SJCRH30 (cell line): ENCODE measurements at regions not wholly inside any gene's neighbourhood (a gene's known extent, or its start where the extent isn't known, plus 50 kb on each side); places are given as distances from the start of the nearest gene placed in this dataset.
A peak's percentile ranks its signal among the peaks of the same experiment; 100 is the strongest.

Source experiments
- DNase-seq, 2 experiments: peaks; one replicate each; pipeline ENCODE4 v3.0.0-alpha.2; 2015 to 2020
- H3K27ac ChIP-seq: fragments of 250-450 bp; sonication (Bioruptor Pico); 2 replicates; pipeline ENCODE4 v1.5.1; 2020; ENCODE audit warnings: mild to moderate bottlenecking, moderate library complexity
- H3K27me3 ChIP-seq: fragments of 250-450 bp; sonication (Bioruptor Pico); 2 replicates; pipeline ENCODE4 v1.5.1; 2020; ENCODE audit warnings: mild to moderate bottlenecking, moderate library complexity
- H3K36me3 ChIP-seq: fragments of 250-450 bp; sonication (Bioruptor Pico); 2 replicates; pipeline ENCODE4 v1.5.1; 2020; ENCODE audit warnings: mild to moderate bottlenecking, moderate library complexity
- H3K4me1 ChIP-seq: fragments of 250-450 bp; sonication (Bioruptor Pico); 2 replicates; pipeline ENCODE4 v1.5.1; 2020; ENCODE audit warnings: mild to moderate bottlenecking, moderate library complexity
- H3K4me3 ChIP-seq: fragments of 250-450 bp; sonication (Bioruptor Pico); 2 replicates; pipeline ENCODE4 v1.5.1; 2020; ENCODE audit warnings: mild to moderate bottlenecking, moderate library complexity
- H3K9me3 ChIP-seq: fragments of 250-450 bp; sonication (Bioruptor Pico); replicated peaks from 2 replicates; pipeline ENCODE4 v1.5.1; 2020; ENCODE audit warnings: mild to moderate bottlenecking, moderate library complexity

DNA sequence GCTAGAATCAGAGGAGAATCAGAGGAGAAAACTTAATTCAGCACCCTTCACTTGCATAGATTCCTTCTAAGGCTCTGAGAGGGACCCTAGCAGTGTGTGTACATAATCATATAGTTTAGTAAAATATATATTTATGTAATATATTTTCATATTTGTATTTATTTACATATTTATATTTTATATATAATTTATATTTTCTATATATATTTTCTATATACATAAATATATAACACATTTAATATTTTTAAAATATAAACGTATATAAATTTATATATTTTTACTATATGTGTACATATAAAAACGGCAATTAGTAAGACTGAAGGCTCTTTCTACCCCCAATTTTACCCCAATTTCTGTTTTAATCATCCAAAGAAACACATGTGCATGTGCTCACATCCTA lies 80.3 kb downstream of the NXPE2 start:
- no peak for DNase-seq
- Histone ChIP-seq H3K4me3 (no peak overlapping the region), H3K27me3 (no peaks in the 10 kb centered on the region), H3K36me3 (no peaks in the 10 kb centered on the region), H3K9me3 (no peaks in the 10 kb centered on the region), H3K27ac (no peak overlapping the region), H3K4me1 (no peaks in the 10 kb centered on the region)

DNA sequence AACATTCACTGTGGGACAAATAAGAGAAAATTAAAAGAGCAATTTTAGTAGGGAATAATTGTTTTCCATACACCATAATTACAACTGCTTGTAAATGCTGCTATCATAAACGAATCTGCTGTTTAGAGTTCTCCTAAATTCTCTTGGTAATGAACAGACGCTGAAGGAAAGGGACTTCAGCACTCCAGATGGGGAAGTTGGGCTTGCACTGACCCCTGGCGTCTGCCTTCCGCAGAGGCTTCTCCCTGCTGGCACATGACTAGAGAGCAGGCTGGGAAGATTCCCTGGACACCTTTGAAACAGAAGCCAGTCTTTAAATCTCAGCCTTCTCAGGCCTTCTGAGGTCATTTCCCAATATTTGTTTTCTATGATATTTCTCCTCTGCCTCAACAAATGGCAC lies 84.1 kb downstream of the NXPE2 start:
- Histone ChIP-seq H3K9me3 (no peaks in the 10 kb centered on the region), H3K36me3 (no peaks in the 10 kb centered on the region), H3K4me1 (no peaks in the 10 kb centered on the region), H3K4me3 (no peak overlapping the region), H3K27me3 (no peaks in the 10 kb centered on the region), H3K27ac (no peak overlapping the region)
- peak; percentile 30 to 58 for DNase-seq

DNA sequence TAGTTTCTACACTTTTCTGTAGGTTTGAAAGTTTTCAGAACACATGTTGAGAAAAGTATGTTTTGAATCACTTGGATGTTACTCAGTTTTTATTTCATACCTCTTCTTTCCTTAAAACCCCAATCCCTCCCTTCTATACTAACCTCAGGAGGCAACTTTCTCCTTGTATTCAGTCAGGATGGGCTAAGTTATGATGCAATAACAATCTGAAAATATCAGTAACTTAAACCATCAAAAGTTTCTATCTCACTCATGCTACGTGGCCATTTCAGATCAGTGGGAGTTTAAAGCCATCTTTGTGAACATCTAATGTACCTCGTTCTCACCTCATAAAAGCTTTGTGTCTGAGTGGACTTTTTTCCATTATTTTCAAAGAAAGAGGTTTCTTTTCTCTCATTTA lies 86.2 kb downstream of the NXPE2 start:
- no peak overlapping the region for H3K27ac ChIP-seq
- H3K4me3 ChIP-seq = no peak overlapping the region
- H3K4me1 ChIP-seq = no peaks in the 10 kb centered on the region
- H3K27me3 ChIP-seq = no peaks in the 10 kb centered on the region
- no peak for DNase-seq
- no peaks in the 10 kb centered on the region for H3K9me3 ChIP-seq
- H3K36me3 ChIP-seq = no peaks in the 10 kb centered on the region

DNA sequence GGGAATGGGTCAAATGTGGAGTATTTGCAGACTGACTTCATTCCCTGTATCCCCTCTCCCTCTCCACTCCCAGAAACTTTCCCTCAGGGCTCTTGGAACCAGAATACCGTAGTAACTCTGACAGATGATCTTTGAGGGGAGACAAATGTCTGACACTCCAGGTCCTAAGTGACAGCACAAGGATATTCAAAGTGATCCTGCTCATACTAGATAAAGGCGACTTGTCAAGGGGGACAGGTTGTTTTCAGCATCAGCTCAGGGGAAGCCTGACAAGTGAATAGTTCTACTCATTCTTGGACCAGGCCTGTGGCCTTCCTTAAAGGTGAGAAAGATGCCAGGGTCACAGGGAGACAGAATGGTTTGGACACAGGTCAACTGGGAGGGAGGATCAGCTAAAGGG lies 92.8 kb downstream of the NXPE2 start:
- H3K4me3 ChIP-seq = no peak overlapping the region
- no peaks in the 10 kb centered on the region for H3K4me1 ChIP-seq
- no peak for DNase-seq
- no peaks in the 10 kb centered on the region for H3K36me3 ChIP-seq
- H3K27me3 ChIP-seq = no peaks in the 10 kb centered on the region
- H3K9me3 ChIP-seq = no peaks in the 10 kb centered on the region
- H3K27ac ChIP-seq = no peak overlapping the region

DNA sequence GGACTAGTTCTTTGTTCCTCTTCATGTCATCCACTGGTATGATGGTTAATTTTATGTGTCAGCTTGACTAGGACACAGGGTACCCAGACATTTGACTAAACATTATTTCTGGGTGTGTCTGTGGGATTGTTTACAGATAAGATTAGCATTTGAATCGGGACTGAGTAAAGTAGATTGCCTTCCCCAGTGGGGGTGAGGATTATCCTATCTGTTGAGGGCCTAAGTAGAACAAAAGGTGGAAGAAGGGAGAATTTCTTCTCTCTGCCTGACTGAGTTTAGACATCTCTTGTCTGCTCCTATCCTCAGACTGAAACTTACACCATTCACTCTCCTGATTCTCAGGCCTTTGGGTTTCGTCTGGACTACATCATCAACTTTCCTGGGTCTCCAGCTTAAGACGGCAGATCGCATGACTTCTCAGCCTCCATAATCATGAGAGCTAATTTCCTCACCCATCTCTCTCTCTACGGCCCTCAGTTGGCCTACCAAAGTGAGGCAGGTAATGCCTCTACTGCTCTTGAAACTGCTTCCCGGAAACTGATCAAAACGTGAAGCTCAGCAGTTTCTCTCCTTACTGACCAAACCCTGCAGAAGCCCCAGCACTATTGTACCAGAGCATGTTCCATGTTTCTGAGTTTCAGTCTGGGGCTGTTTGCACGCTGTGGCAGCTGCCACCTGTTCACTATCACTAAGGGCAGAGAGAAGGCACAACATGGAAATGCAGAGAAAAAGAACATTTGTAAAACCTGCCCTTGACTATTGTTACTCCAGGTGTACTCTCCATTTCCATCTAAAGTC lies 95.4 kb downstream of the NXPE2 start:
- H3K27ac ChIP-seq = no peak overlapping the region
- H3K4me1 ChIP-seq = no peaks in the 10 kb centered on the region
- no peak overlapping the region for H3K4me3 ChIP-seq
- no peaks in the 10 kb centered on the region for H3K9me3 ChIP-seq
- no peak for DNase-seq
- H3K27me3 ChIP-seq = no peaks in the 10 kb centered on the region
- H3K36me3 ChIP-seq = no peaks in the 10 kb centered on the region

DNA sequence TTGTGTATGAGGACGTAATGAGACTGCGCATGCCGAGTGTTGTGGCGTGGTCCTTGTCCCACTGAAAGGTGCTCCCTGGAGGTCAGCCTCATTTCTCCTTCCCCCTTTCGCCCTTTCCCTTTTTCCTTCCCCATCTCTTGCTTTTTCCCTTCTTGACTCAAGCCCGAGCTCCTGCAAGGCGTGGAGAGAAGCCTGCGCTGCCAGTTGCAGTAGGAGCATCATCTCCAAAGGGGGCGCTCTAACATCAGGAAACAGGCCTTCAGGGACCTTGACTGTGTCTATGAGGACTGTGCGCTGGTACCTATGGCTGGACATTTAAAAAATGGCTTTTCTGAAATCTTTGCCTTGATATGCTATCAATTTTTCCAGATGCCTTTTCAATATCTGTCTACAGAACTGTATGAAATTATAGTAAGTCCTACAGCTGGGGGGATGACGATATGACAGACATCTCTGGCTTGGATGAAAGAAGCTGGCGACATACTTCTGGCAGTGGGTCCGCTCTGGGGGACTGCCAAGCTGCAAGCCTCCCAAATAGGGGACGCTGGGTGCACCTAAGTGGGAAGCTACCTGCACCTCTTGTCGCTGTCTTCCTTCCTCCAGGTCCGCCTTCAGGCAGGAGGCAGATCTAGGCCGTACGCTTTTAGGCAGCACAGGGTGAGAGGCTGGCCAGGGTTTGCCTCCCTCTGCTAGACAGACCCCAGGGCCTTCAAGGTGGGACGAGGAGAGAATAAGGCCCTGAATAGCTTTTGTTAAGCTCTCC lies 96.5 kb downstream of the NXPE2 start:
- no peaks in the 10 kb centered on the region for H3K27me3 ChIP-seq
- no peak overlapping the region for H3K4me3 ChIP-seq
- no peaks in the 10 kb centered on the region for H3K9me3 ChIP-seq
- H3K36me3 ChIP-seq = no peaks in the 10 kb centered on the region
- peak; percentile 3 to 59 for DNase-seq
- H3K4me1 ChIP-seq = no peaks in the 10 kb centered on the region
- H3K27ac ChIP-seq = no peak overlapping the region

DNA sequence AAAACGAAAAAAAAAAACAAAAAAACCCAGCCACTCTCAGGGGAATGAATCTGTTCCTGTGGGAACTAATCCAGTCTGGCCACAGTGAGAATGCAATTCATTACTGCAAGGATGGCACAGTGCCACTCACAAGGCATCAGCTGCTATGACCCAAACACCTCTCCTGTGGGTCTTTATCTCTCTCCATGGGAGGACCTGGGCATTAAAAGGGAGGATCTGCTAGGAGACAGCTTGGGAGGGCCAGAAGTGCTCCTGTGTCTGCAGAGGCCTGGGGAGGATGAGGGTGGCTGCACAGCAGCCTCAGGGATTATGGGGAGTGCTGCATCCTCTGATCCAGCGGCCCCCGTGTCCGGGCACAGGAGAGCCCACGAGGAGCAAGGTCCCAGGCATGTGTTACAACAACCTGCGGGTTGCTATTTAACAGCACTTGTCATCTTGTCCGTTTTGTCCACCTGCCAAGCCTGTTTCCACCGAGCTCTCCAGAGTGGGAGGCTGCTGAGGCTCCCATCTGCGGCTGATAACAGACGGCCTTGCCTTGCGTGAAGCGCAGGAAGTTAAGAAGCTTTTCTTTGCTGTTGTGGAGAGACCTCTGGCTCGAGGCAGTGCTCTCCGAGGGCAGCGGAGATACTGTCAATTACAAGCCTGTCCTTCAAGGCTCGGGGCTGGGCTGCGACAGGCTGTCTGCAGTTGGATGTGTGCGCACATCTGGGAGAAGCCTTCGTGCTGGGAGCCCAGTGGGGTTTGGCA lies 97.7 kb downstream of the NXPE2 start:
- Histone ChIP-seq H3K4me3 (no peak overlapping the region), H3K36me3 (no peaks in the 10 kb centered on the region), H3K4me1 (no peaks in the 10 kb centered on the region), H3K27ac (no peak overlapping the region), H3K9me3 (no peaks in the 10 kb centered on the region), H3K27me3 (no peaks in the 10 kb centered on the region)
- DNase-seq = no peak

DNA sequence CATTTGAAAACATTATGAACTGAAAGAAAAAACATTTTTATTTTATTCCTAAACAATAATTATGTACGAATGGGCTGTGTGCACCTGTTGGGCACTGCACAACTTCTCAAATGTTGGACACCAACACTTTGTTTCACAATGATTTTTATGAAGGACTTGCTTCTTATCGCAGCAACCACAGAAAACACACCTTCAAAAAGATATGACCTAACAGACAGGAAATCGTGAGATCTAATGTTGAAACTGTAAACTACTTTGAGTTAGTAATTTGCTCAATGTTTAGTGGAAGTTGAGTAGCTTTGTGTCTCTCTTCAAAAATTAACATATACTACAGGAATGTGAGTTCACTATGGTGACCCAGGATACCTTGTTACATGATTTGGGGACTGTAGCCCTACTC lies 98.6 kb downstream of the NXPE2 start:
- Histone ChIP-seq H3K27me3 (no peaks in the 10 kb centered on the region), H3K36me3 (no peaks in the 10 kb centered on the region), H3K4me1 (no peaks in the 10 kb centered on the region), H3K4me3 (no peak overlapping the region), H3K9me3 (no peaks in the 10 kb centered on the region), H3K27ac (no peak overlapping the region)
- DNase-seq = no peak

DNA sequence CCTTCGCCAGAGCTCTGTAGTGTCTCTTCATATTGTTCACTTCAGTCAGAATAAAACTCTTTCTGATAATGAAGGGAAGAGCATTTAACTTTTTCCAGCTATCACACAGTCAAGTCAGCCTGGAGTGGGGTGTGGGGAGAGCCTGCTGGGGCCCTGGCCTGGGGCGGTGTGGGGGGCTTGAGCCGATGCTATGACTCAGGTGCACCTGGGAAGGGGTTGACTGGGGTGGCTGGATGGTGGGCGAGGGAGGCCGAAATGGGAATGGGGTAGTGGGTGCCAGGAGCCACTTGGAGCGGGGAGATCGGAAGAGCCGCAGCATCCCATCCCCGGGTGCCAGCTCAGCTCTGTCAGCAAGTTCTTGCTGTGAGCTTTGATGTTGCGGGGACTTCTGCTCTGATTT lies 100.9 kb downstream of the NXPE2 start:
- Histone ChIP-seq H3K36me3 (no peaks in the 10 kb centered on the region), H3K9me3 (no peaks in the 10 kb centered on the region), H3K4me1 (no peaks in the 10 kb centered on the region), H3K4me3 (no peak overlapping the region), H3K27me3 (no peaks in the 10 kb centered on the region), H3K27ac (no peak overlapping the region)
- no peak for DNase-seq

DNA sequence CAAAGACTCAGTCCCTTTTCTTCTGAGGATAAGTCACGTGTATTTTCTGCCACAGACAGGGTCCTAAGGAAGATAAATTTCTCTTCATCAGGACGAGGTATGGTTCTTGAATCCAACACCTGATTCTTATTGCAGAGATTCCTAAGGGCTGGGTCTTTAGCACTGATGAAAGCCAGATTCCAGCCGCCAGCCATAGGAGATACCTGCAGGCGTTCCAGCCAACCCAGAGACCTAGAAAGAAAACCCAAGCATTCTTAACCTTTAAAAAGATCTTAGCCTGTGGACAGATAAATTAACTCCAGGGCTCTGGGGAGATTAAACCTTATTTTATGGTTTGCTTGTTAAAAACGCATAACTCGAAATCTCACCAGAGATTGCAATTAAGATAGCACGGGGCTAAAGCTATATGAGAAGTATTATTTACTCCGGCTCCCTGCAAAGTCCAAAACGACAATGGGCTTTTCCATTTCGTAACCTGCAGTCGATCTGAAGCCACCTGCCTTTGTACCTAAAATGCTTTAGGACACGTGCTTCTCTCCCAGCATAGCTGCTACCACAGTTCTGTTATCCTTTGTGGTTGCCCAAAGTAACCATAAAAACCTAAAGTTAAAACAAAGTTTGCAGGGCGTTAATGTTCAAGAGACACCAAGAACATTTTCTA lies 104.5 kb downstream of the NXPE2 start:
- no peak overlapping the region for H3K27ac ChIP-seq
- no peaks in the 10 kb centered on the region for H3K36me3 ChIP-seq
- H3K4me3 ChIP-seq = no peak overlapping the region
- no peak for DNase-seq
- H3K27me3 ChIP-seq = no peaks in the 10 kb centered on the region
- H3K4me1 ChIP-seq = no peaks in the 10 kb centered on the region
- H3K9me3 ChIP-seq = no peaks in the 10 kb centered on the region

DNA sequence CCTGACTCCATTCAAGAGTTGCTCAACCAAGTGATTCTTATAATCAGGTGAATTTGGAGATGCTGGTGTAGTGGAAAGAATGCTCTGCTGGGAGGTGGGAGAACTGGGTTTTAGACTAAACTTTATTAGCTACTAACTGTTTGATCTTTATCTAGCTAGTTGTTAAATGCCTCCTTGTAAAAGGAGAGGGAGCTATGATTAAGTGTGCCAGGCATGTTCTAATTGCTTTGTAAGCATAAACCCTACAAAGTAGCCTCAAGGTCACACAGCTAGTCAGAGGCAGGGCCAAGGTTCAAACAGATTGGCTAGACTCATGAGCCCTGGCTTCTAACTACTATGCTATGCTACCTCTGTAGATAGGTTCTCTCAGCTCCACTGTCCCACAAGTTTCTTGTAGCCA lies 105.5 kb downstream of the NXPE2 start:
- Histone ChIP-seq H3K27ac (no peak overlapping the region), H3K36me3 (no peaks in the 10 kb centered on the region), H3K4me3 (no peak overlapping the region), H3K27me3 (no peaks in the 10 kb centered on the region), H3K9me3 (no peaks in the 10 kb centered on the region), H3K4me1 (no peaks in the 10 kb centered on the region)
- no peak for DNase-seq

DNA sequence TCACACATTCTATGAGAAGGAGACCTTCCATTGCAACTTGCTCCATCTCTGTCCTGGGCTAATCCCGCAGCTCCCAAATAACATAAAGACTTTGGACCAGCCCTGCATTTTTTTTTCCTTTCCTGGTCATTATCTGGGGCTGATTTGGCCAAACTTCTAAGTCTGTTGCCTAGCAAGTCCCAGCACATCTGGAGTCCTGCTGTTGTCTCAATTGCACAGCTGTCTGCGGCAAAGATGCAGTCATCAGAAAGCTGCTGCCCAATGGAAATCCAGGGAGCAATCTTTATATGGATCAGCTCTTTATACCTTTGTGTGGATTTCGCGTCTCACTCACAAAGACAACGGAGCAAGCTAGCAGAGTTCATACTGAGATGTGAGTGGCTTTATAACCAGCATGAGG lies 105.9 kb downstream of the NXPE2 start:
- Histone ChIP-seq H3K27ac (no peak overlapping the region), H3K4me1 (no peaks in the 10 kb centered on the region), H3K4me3 (no peak overlapping the region), H3K9me3 (no peaks in the 10 kb centered on the region), H3K36me3 (no peaks in the 10 kb centered on the region), H3K27me3 (no peaks in the 10 kb centered on the region)
- DNase-seq = no peak

DNA sequence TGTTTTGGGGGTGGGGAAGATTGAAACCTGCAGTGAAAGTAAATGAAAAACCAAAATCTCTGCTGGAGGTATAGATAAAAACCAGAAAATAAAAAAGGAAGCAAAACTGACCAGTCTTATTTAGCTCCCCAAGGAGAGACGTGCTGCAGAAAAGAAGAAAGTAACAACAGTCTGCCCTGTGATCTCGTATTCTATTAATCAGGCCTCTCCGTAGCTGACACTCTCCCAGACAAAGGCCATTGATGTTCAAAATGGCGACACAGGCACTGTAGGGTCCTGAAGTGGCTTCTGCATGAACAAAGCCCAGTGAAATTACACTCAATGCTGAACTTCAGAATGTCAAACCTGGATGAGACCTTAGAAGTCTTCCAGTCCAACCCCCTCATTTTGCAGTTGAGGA lies 106.6 kb downstream of the NXPE2 start:
- no peak for DNase-seq
- no peaks in the 10 kb centered on the region for H3K36me3 ChIP-seq
- H3K4me1 ChIP-seq = no peaks in the 10 kb centered on the region
- H3K9me3 ChIP-seq = no peaks in the 10 kb centered on the region
- no peak overlapping the region for H3K4me3 ChIP-seq
- H3K27ac ChIP-seq = no peak overlapping the region
- no peaks in the 10 kb centered on the region for H3K27me3 ChIP-seq

DNA sequence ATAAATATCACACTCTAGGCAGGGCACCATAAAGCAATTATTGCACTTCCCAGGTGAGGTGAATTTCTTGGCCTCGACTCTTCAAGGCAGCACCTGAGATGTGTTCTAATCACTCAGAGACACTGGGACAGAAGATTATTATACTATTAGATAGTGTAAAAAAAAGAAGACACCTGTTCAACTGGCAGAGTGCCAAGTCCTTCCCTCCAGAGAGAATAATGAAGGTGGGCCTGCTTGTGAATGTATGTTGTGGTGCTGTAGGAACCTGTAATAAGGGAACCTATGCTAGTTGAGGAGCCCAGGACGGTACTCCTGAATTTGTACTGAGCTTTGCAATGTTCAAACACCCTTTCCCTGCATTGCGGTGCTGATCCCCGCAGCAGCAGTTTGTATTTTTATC lies 107.5 kb downstream of the NXPE2 start:
- no peak overlapping the region for H3K27ac ChIP-seq
- DNase-seq = peak in 1 of 2 experiments; percentile 9
- no peaks in the 10 kb centered on the region for H3K4me1 ChIP-seq
- no peaks in the 10 kb centered on the region for H3K36me3 ChIP-seq
- no peaks in the 10 kb centered on the region for H3K9me3 ChIP-seq
- no peak overlapping the region for H3K4me3 ChIP-seq
- H3K27me3 ChIP-seq = no peaks in the 10 kb centered on the region

DNA sequence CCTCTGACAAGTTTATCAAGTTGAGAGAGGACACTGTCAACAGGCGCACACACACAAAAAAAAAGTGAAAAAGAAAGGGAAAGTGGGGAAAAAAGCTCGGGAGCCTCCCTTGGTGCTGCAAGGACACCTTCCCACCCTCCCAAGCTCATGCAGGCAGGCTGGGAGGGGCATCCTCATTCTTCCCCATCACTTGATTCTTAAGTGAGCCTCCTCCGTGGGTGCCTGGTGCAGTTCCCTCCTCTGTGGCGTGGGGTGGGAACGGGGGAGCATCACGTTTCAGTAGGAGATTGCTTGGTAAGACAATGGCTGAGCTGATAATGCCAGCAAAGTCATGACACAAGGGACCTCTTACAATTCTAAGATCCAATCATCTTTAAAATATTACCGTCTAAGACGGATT lies 108.8 kb downstream of the NXPE2 start:
- H3K27me3 ChIP-seq = no peaks in the 10 kb centered on the region
- no peak overlapping the region for H3K27ac ChIP-seq
- no peaks in the 10 kb centered on the region for H3K36me3 ChIP-seq
- no peaks in the 10 kb centered on the region for H3K4me1 ChIP-seq
- no peak overlapping the region for H3K4me3 ChIP-seq
- H3K9me3 ChIP-seq = no peaks in the 10 kb centered on the region
- no peak for DNase-seq
